H9 (cell line): ENCODE measurements at regions not wholly inside any gene's neighbourhood (a gene's known extent, or its start where the extent isn't known, plus 50 kb on each side); places are given as distances from the start of the nearest gene placed in this dataset.

ENCODE experiments used
- DNase-seq: peaks from one replicate; pipeline ENCODE4 v3.0.0-alpha.2; 2017
- H2AFZ ChIP-seq: one replicate; pipeline ENCODE4 v1.6.1; 2013; ENCODE audit warnings: mild to moderate bottlenecking, low read length, control low read depth, moderate library complexity
- H2AK5ac ChIP-seq: 2 replicates; pipeline ENCODE4 v1.6.1; 2013; ENCODE audit warnings: low read length, control low read depth, mixed read lengths; ENCODE audit not compliant: insufficient read length
- H2BK120ac ChIP-seq: one replicate; pipeline ENCODE4 v1.6.1; 2013; ENCODE audit warnings: low read depth, mild to moderate bottlenecking, low read length, control low read depth, inconsistent platforms; ENCODE audit not compliant: poor library complexity, severe bottlenecking
- H2BK12ac ChIP-seq: 2 replicates; pipeline ENCODE4 v1.6.1; 2013; ENCODE audit warnings: low read length, control low read depth, mixed read lengths, low read depth; ENCODE audit not compliant: insufficient read length
- H2BK15ac ChIP-seq: 2 replicates; pipeline ENCODE4 v1.6.1; 2013; ENCODE audit warnings: low read depth, low read length, control low read depth
- H2BK20ac ChIP-seq: one replicate; pipeline ENCODE4 v1.6.1; 2013; ENCODE audit warnings: low read depth, mild to moderate bottlenecking, low read length, control low read depth, inconsistent platforms; ENCODE audit not compliant: poor library complexity, severe bottlenecking
- H2BK5ac ChIP-seq: 2 replicates; pipeline ENCODE4 v1.6.1; 2013; ENCODE audit warnings: low read length, control low read depth, mixed read lengths; ENCODE audit not compliant: insufficient read length
- H3K14ac ChIP-seq: 2 replicates; pipeline ENCODE4 v1.6.1; 2013; ENCODE audit warnings: low read length, control low read depth; ENCODE audit not compliant: insufficient read depth
- H3K18ac ChIP-seq: 2 replicates; pipeline ENCODE4 v1.6.1; 2013; ENCODE audit warnings: low read depth, mild to moderate bottlenecking, mixed read lengths, low read length, control low read depth; ENCODE audit not compliant: insufficient read length
- H3K23ac ChIP-seq: 2 replicates; pipeline ENCODE4 v1.6.1; 2013; ENCODE audit warnings: low read length, control low read depth, mixed read lengths, low read depth; ENCODE audit not compliant: insufficient read length
- H3K23me2 ChIP-seq: 2 replicates; pipeline ENCODE4 v1.6.1; 2013; ENCODE audit warnings: low read depth, mild to moderate bottlenecking, mixed read lengths, low read length, control low read depth; ENCODE audit not compliant: insufficient read length, poor library complexity, severe bottlenecking
- H3K27ac ChIP-seq: 2 replicates; pipeline ENCODE4 v1.5.1; 2013; ENCODE audit warnings: low read length, control low read depth, mixed read lengths, low read depth; ENCODE audit not compliant: insufficient read length
- H3K27me3 ChIP-seq: 2 replicates; pipeline ENCODE4 v1.6.1; 2013; ENCODE audit warnings: low read length, control low read depth, inconsistent platforms; ENCODE audit not compliant: insufficient read depth
- H3K4ac ChIP-seq: 2 replicates; pipeline ENCODE4 v1.6.1; 2013; ENCODE audit warnings: low read depth, mild to moderate bottlenecking, control low read depth, inconsistent platforms, low read length, moderate library complexity
- H3K4me1 ChIP-seq: 2 replicates; pipeline ENCODE4 v1.6.1; 2013; ENCODE audit warnings: low read length, control low read depth, inconsistent platforms; ENCODE audit not compliant: insufficient read depth
- H3K4me2 ChIP-seq: 2 replicates; pipeline ENCODE4 v1.6.1; 2013; ENCODE audit warnings: low read length, control low read depth, mixed read lengths; ENCODE audit not compliant: insufficient read length, insufficient read depth
- H3K56ac ChIP-seq: 2 replicates; pipeline ENCODE4 v1.6.1; 2013; ENCODE audit warnings: low read depth, mild to moderate bottlenecking, mixed read lengths, low read length, control low read depth; ENCODE audit not compliant: insufficient read length
- H3K79me1 ChIP-seq: 2 replicates; pipeline ENCODE4 v1.6.1; 2013; ENCODE audit warnings: low read depth, mild to moderate bottlenecking, moderate library complexity, low read length, control low read depth, inconsistent platforms; ENCODE audit not compliant: insufficient read depth, poor library complexity, severe bottlenecking
- H3K79me2 ChIP-seq: 2 replicates; pipeline ENCODE4 v1.6.1; 2013; ENCODE audit warnings: low read length, control low read depth, inconsistent platforms; ENCODE audit not compliant: insufficient read depth
- H3K9ac ChIP-seq: 2 replicates; pipeline ENCODE4 v1.6.1; 2013; ENCODE audit warnings: low read length, control low read depth, mixed read lengths; ENCODE audit not compliant: insufficient read length; ENCODE audit errors: extremely low read depth
- H3K9me3 ChIP-seq: one replicate; pipeline ENCODE4 v1.6.1; 2013; ENCODE audit warnings: low read depth, low read length, inconsistent platforms; ENCODE audit not compliant: control insufficient read depth
- H3T11ph ChIP-seq: one replicate; pipeline ENCODE4 v1.6.1; 2013; ENCODE audit warnings: mild to moderate bottlenecking, low read length, control low read depth, inconsistent platforms
- H4K20me1 ChIP-seq: one replicate; pipeline ENCODE4 v1.6.1; 2013; ENCODE audit not compliant: control insufficient read depth, insufficient read length, insufficient read depth
- H4K5ac ChIP-seq: 2 replicates; pipeline ENCODE4 v1.6.1; 2013; ENCODE audit warnings: low read depth, mild to moderate bottlenecking, mixed read lengths, low read length, control low read depth; ENCODE audit not compliant: insufficient read length
- H4K8ac ChIP-seq: replicated peaks from 2 replicates; pipeline ENCODE4 v1.6.1; 2013; ENCODE audit warnings: low read length, control low read depth, mixed read lengths, low read depth; ENCODE audit not compliant: insufficient read length
- H4K91ac ChIP-seq: 2 replicates; pipeline ENCODE4 v1.6.1; 2013; ENCODE audit warnings: low read depth, mild to moderate bottlenecking, moderate library complexity, mixed read lengths, low read length, control low read depth; ENCODE audit not compliant: insufficient read length
- H3K27ac Mint-ChIP-seq, 3 experiments: 2 replicates in 2 of 3; 3 replicates in 1 of 3; pipeline ENCODE4 v1.8.0; 2020 to 2021; ENCODE audit warnings: mixed read lengths in 3 of 3, mild to moderate bottlenecking in 1 of 3, moderate library complexity in 1 of 3
- H3K27me3 Mint-ChIP-seq: 2 replicates; pipeline ENCODE4 v1.8.0; 2021; ENCODE audit warnings: low read depth, mild to moderate bottlenecking, moderate library complexity, mixed read lengths
- H3K36me3 Mint-ChIP-seq, 3 experiments: 2 replicates in 2 of 3; 3 replicates in 1 of 3; pipeline ENCODE4 v1.8.0; 2020 to 2021; ENCODE audit warnings: low read depth in 3 of 3, mixed read lengths in 3 of 3; ENCODE audit not compliant: insufficient read depth in 1 of 3
- H3K4me1 Mint-ChIP-seq, 2 experiments: 2 replicates each; pipeline ENCODE4 v1.8.0; 2020; ENCODE audit warnings: mixed read lengths in 2 of 2
- H3K4me3 Mint-ChIP-seq, 2 experiments: 2 replicates in 1 of 2; 3 replicates in 1 of 2; pipeline ENCODE4 v1.8.0; 2020 to 2021; ENCODE audit warnings: mild to moderate bottlenecking in 2 of 2, mixed read lengths in 2 of 2, moderate library complexity in 1 of 2
- H3K9me3 Mint-ChIP-seq, 2 experiments: 2 replicates in 1 of 2; 3 replicates in 1 of 2; pipeline ENCODE4 v1.8.0; 2020; ENCODE audit warnings: mild to moderate bottlenecking in 2 of 2, mixed read lengths in 2 of 2, moderate library complexity in 1 of 2
- WGBS: extraction: QIAGEN DNeasy Blood & Tissue Kit; methylation state at CpG from one replicate; pipeline ENCODE4 v1.1.7; 2013; ENCODE audit warnings: missing lambda C conversion rate, low lambda C conversion rate, mixed read lengths; ENCODE audit not compliant: insufficient read length; ENCODE audit errors: extremely low coverage; 5-methylcytosine and 5-hydroxymethylcytosine counted together
- TF ChIP-seq, protein P1 (sequence below): fragments of 200-600 bp; sonication (generic); conservative IDR thresholded peaks from 3 replicates; pipeline ENCODE4 v1.8.0; 2021; ENCODE audit warnings: antibody characterized with exemption, mild to moderate bottlenecking

DNA sequence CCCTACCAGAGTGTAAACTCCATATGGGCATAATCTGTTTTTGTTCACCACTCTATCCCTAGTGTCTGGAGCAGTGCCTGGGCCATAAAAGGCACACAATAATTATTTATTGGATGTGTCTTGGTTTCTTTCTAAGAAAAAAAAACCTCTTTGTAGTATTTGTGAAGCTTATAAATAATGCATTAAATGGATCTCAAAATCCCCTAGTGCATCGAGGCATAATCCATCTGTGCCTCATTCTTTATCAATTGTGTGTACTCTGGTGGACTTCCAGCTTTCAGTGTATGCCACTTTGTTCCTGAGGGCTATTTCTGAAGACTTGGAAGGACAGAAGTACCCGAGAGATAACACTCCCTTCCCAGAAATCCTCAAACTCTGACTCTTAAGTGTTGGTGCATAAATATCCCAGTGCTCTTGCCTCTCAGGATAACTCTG is 255.0 kb upstream of the PHYHIPL start:
- H3T11ph ChIP-seq = no peak overlapping the region
- no peaks in the 10 kb centered on the region for H3K27me3 ChIP-seq
- H3K4me1 Mint-ChIP-seq = peaks cover 6 to 19% of the 10 kb centered on the region in 2 experiments; a peak in 3 of 4 replicates
- no peak overlapping the region for H2BK20ac ChIP-seq
- H4K20me1 ChIP-seq = no peaks in the 10 kb centered on the region
- no peak overlapping the region for H4K8ac ChIP-seq
- H3K23me2 ChIP-seq = no peaks in the 10 kb centered on the region
- no peak overlapping the region for H3K27ac ChIP-seq
- H3K9ac ChIP-seq = no peak overlapping the region
- H3K23ac ChIP-seq = no peak overlapping the region
- no peak overlapping the region for H2BK5ac ChIP-seq
- no peak for DNase-seq
- H3K27me3 Mint-ChIP-seq = no peaks in the 10 kb centered on the region
- no peaks in the 10 kb centered on the region for H3K36me3 Mint-ChIP-seq
- H3K27ac Mint-ChIP-seq = no peak overlapping the region; a peak in 1 of 7 replicates
- TF ChIP-seq, protein P1, sequence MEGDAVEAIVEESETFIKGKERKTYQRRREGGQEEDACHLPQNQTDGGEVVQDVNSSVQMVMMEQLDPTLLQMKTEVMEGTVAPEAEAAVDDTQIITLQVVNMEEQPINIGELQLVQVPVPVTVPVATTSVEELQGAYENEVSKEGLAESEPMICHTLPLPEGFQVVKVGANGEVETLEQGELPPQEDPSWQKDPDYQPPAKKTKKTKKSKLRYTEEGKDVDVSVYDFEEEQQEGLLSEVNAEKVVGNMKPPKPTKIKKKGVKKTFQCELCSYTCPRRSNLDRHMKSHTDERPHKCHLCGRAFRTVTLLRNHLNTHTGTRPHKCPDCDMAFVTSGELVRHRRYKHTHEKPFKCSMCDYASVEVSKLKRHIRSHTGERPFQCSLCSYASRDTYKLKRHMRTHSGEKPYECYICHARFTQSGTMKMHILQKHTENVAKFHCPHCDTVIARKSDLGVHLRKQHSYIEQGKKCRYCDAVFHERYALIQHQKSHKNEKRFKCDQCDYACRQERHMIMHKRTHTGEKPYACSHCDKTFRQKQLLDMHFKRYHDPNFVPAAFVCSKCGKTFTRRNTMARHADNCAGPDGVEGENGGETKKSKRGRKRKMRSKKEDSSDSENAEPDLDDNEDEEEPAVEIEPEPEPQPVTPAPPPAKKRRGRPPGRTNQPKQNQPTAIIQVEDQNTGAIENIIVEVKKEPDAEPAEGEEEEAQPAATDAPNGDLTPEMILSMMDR = no peak
- H3K14ac ChIP-seq = no peak overlapping the region
- H2AFZ ChIP-seq = no peak overlapping the region
- no peak overlapping the region for H3K18ac ChIP-seq
- no peak overlapping the region for H2BK12ac ChIP-seq
- no peak overlapping the region for H2BK120ac ChIP-seq
- no peak overlapping the region for H4K5ac ChIP-seq
- no peaks in the 10 kb centered on the region for H3K9me3 Mint-ChIP-seq
- H3K56ac ChIP-seq = no peak overlapping the region
- H3K79me1 ChIP-seq = no peaks in the 10 kb centered on the region
- H4K91ac ChIP-seq = no peak overlapping the region
- H3K4me3 Mint-ChIP-seq = no peak overlapping the region
- H3K4me1 ChIP-seq = no peaks in the 10 kb centered on the region
- no peaks in the 10 kb centered on the region for H3K9me3 ChIP-seq
- no peak overlapping the region for H3K4ac ChIP-seq
- no CpG with 5 or more reads among the region's 2 CpGs for WGBS
- H2BK15ac ChIP-seq = no peak overlapping the region
- H2AK5ac ChIP-seq = no peak overlapping the region
- H3K4me2 ChIP-seq = no peak overlapping the region
- H3K79me2 ChIP-seq = no peaks in the 10 kb centered on the region
